ENCODE measurements at regions not wholly inside any gene's neighbourhood (a gene's known extent, or its start where the extent isn't known, plus 50 kb on each side); places are given as distances from the start of the nearest gene placed in this dataset.

DNA sequence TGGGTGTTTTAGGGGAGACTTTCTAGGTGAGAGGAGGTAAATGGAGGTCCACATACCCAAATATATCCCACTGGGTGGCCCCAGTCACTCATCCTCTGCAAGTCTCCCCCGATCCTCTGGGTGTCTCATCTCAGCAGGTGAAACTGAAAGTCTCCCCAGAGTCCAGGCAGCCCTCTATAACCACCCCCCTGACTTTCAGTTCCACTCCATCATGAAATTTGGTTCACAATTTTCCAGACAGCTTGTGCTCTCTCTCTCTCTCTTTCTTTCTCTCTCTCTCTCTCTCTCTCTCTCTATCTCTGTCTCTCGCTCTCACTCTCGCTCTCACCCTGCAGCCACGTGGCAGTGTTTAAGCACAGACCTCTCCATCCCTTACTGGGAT lies 56.7 kb upstream of the ELN start (continued):
- TF ChIP-seq, protein P1, sequence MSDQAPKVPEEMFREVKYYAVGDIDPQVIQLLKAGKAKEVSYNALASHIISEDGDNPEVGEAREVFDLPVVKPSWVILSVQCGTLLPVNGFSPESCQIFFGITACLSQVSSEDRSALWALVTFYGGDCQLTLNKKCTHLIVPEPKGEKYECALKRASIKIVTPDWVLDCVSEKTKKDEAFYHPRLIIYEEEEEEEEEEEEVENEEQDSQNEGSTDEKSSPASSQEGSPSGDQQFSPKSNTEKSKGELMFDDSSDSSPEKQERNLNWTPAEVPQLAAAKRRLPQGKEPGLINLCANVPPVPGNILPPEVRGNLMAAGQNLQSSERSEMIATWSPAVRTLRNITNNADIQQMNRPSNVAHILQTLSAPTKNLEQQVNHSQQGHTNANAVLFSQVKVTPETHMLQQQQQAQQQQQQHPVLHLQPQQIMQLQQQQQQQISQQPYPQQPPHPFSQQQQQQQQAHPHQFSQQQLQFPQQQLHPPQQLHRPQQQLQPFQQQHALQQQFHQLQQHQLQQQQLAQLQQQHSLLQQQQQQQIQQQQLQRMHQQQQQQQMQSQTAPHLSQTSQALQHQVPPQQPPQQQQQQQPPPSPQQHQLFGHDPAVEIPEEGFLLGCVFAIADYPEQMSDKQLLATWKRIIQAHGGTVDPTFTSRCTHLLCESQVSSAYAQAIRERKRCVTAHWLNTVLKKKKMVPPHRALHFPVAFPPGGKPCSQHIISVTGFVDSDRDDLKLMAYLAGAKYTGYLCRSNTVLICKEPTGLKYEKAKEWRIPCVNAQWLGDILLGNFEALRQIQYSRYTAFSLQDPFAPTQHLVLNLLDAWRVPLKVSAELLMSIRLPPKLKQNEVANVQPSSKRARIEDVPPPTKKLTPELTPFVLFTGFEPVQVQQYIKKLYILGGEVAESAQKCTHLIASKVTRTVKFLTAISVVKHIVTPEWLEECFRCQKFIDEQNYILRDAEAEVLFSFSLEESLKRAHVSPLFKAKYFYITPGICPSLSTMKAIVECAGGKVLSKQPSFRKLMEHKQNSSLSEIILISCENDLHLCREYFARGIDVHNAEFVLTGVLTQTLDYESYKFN (CRISPR knock-in tag; conservative IDR thresholded peaks at IDR 0.05): no peak
- TF ChIP-seq, protein P2, sequence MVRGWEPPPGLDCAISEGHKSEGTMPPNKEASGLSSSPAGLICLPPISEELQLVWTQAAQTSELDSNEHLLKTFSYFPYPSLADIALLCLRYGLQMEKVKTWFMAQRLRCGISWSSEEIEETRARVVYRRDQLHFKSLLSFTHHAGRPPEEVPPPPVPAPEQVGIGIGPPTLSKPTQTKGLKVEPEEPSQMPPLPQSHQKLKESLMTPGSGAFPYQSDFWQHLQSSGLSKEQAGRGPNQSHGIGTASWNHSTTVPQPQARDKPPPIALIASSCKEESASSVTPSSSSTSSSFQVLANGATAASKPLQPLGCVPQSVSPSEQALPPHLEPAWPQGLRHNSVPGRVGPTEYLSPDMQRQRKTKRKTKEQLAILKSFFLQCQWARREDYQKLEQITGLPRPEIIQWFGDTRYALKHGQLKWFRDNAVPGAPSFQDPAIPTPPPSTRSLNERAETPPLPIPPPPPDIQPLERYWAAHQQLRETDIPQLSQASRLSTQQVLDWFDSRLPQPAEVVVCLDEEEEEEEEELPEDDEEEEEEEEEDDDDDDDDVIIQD (CRISPR knock-in tag; IDR thresholded peaks at IDR 0.05; ENCODE audit: low read depth): no peak
- TF ChIP-seq, protein P3, sequence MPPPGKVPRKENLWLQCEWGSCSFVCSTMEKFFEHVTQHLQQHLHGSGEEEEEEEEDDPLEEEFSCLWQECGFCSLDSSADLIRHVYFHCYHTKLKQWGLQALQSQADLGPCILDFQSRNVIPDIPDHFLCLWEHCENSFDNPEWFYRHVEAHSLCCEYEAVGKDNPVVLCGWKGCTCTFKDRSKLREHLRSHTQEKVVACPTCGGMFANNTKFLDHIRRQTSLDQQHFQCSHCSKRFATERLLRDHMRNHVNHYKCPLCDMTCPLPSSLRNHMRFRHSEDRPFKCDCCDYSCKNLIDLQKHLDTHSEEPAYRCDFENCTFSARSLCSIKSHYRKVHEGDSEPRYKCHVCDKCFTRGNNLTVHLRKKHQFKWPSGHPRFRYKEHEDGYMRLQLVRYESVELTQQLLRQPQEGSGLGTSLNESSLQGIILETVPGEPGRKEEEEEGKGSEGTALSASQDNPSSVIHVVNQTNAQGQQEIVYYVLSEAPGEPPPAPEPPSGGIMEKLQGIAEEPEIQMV (CRISPR knock-in tag; IDR thresholded peaks at IDR 0.05; ENCODE audit: low read depth): no peak
- TF ChIP-seq, protein P4, sequence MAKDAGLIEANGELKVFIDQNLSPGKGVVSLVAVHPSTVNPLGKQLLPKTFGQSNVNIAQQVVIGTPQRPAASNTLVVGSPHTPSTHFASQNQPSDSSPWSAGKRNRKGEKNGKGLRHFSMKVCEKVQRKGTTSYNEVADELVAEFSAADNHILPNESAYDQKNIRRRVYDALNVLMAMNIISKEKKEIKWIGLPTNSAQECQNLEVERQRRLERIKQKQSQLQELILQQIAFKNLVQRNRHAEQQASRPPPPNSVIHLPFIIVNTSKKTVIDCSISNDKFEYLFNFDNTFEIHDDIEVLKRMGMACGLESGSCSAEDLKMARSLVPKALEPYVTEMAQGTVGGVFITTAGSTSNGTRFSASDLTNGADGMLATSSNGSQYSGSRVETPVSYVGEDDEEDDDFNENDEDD (CRISPR knock-in tag; IDR thresholded peaks at IDR 0.05; ENCODE audit: borderline replicate concordance): no peak
- no peak for TF ChIP-seq MTF2 (CRISPR knock-in tag; IDR thresholded peaks at IDR 0.05; ENCODE audit: borderline replicate concordance)

Measured in HepG2 (cell line).